ENCODE measurements at regions not wholly inside any gene's neighbourhood (a gene's known extent, or its start where the extent isn't known, plus 50 kb on each side); places are given as distances from the start of the nearest gene placed in this dataset.

- no peak for DNase-seq
- Mint-ChIP-seq H3K27me3 (ENCODE audit: unreplicated experiment) (peaks cover 32% of the 10 kb centered on the region), H3K36me3 (ENCODE audit: insufficient read depth, unreplicated experiment) (no peaks in the 10 kb centered on the region), H3K27ac (ENCODE audit: unreplicated experiment) (no peak overlapping the region), H3K4me3 (ENCODE audit: low read depth, unreplicated experiment) (no peak overlapping the region), H3K9me3 (ENCODE audit: low read depth, unreplicated experiment) (peaks cover 10% of the 10 kb centered on the region), H3K4me1 (ENCODE audit: low read depth, unreplicated experiment) (no peaks in the 10 kb centered on the region)
- intact Hi-C loops (cut with micrococcal nuclease; ENCODE audit: unreplicated experiment): no loop called here
- no peak for TF ChIP-seq CTCF (IDR thresholded peaks at IDR 0.05; ENCODE audit: unreplicated experiment)
- no TSS peak for BruUV-seq (replicated peaks)
- CTCF ChIA-PET: no interaction called here
Observed at GRCh38 chr10:81027223-81027622, 489.5 kb downstream of the SH2D4B start.

GRCh38 chr10:81027706-81028105 lies 490.0 kb downstream of the SH2D4B start:
- H3K27ac Mint-ChIP-seq (ENCODE audit: unreplicated experiment): no peak overlapping the region
- H3K4me3 Mint-ChIP-seq (ENCODE audit: low read depth, unreplicated experiment): no peak overlapping the region
- no peak for DNase-seq
- H3K4me1 Mint-ChIP-seq (ENCODE audit: low read depth, unreplicated experiment): no peaks in the 10 kb centered on the region
- H3K9me3 Mint-ChIP-seq (ENCODE audit: low read depth, unreplicated experiment): peaks cover 10% of the 10 kb centered on the region
- no peak for TF ChIP-seq CTCF (IDR thresholded peaks at IDR 0.05; ENCODE audit: unreplicated experiment)
- BruUV-seq (replicated peaks): no TSS peak
- intact Hi-C loops (cut with micrococcal nuclease; ENCODE audit: unreplicated experiment): no loop called here
- CTCF ChIA-PET: no interaction called here
- peaks cover 32% of the 10 kb centered on the region for H3K27me3 Mint-ChIP-seq (ENCODE audit: unreplicated experiment)
- no peaks in the 10 kb centered on the region for H3K36me3 Mint-ChIP-seq (ENCODE audit: insufficient read depth, unreplicated experiment)

- Mint-ChIP-seq H3K4me1 (ENCODE audit: low read depth, unreplicated experiment) (no peaks in the 10 kb centered on the region), H3K27me3 (ENCODE audit: unreplicated experiment) (peaks cover 50% of the 10 kb centered on the region), H3K4me3 (ENCODE audit: low read depth, unreplicated experiment) (no peak overlapping the region), H3K9me3 (ENCODE audit: low read depth, unreplicated experiment) (peaks cover 15% of the 10 kb centered on the region), H3K27ac (ENCODE audit: unreplicated experiment) (no peak overlapping the region), H3K36me3 (ENCODE audit: insufficient read depth, unreplicated experiment) (no peaks in the 10 kb centered on the region)
- BruUV-seq (replicated peaks): no TSS peak
- intact Hi-C loops (cut with micrococcal nuclease; ENCODE audit: unreplicated experiment): no loop called here
- CTCF ChIA-PET: no interaction called here
- no peak for DNase-seq
- TF ChIP-seq CTCF (IDR thresholded peaks at IDR 0.05; ENCODE audit: unreplicated experiment): no peak
Observed at GRCh38 chr10:81031774-81032173, 494.1 kb downstream of the SH2D4B start.

DNA sequence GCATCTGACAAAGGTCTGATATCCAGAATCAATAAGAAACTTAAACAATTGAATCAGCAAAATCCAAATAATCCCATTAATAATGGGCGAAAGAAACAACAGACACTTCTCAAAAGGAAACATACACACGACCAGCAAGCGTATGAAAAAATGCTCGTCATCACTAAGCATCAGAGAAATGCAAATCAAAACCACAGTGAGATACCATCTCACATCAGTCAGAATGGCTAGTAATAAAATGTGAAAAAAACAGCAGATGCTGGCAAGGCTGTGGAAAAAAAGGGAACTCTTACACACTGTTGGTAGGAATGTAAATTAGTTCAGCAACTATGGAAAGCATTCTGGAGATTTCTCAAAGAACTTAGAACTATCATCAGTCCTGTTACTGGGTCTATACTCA lies 496.7 kb downstream of the SH2D4B start:
- Mint-ChIP-seq H3K27ac (ENCODE audit: unreplicated experiment) (no peak overlapping the region), H3K27me3 (ENCODE audit: unreplicated experiment) (peaks cover 35% of the 10 kb centered on the region)

More for the DNA sequence above, 496.7 kb downstream of the SH2D4B start:
- no TSS peak for BruUV-seq (replicated peaks)
- CTCF ChIA-PET: no interaction called here
- no peak for DNase-seq
- Mint-ChIP-seq H3K4me3 (ENCODE audit: low read depth, unreplicated experiment) (no peak overlapping the region), H3K4me1 (ENCODE audit: low read depth, unreplicated experiment) (no peaks in the 10 kb centered on the region), H3K36me3 (ENCODE audit: insufficient read depth, unreplicated experiment) (no peaks in the 10 kb centered on the region), H3K9me3 (ENCODE audit: low read depth, unreplicated experiment) (peaks cover 5% of the 10 kb centered on the region)
- TF ChIP-seq CTCF (IDR thresholded peaks at IDR 0.05; ENCODE audit: unreplicated experiment): no peak
- intact Hi-C loops (cut with micrococcal nuclease; ENCODE audit: unreplicated experiment): no loop called here
